ENCODE measurements at regions not wholly inside any gene's neighbourhood (a gene's known extent, or its start where the extent isn't known, plus 50 kb on each side); places are given as distances from the start of the nearest gene placed in this dataset.

DNA sequence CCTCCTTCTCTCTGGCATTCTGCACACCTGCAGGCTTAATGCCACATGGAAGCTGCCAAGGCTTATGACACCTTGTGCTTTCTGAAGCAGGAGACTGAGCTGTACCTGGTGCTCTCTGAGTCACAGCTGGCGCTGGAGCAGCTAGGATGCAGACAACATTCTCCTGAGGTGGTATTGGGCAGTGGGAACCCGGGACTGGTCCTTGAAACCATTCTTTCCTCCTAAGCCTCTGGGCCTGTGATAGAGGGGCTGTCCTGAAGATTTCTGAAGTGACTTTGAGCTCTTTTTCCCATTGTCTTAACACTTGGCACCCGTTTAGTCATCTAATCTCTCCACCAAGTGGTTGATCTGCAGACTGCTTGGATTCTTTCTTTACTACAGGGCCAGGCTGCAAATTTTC, 508.4 kb downstream of the TFEC start:
- TF ChIP-seq, protein P1, sequence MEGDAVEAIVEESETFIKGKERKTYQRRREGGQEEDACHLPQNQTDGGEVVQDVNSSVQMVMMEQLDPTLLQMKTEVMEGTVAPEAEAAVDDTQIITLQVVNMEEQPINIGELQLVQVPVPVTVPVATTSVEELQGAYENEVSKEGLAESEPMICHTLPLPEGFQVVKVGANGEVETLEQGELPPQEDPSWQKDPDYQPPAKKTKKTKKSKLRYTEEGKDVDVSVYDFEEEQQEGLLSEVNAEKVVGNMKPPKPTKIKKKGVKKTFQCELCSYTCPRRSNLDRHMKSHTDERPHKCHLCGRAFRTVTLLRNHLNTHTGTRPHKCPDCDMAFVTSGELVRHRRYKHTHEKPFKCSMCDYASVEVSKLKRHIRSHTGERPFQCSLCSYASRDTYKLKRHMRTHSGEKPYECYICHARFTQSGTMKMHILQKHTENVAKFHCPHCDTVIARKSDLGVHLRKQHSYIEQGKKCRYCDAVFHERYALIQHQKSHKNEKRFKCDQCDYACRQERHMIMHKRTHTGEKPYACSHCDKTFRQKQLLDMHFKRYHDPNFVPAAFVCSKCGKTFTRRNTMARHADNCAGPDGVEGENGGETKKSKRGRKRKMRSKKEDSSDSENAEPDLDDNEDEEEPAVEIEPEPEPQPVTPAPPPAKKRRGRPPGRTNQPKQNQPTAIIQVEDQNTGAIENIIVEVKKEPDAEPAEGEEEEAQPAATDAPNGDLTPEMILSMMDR (IDR thresholded peaks at IDR 0.05; ENCODE audit: insufficient read depth, low read length) = no peak
- TF ChIP-seq POLR2AphosphoS5 (IDR thresholded peaks at IDR 0.05; ENCODE audit: low read depth) (no peak), GABPA (IDR thresholded peaks at IDR 0.05; ENCODE audit: low read depth) (no peak)

All from HL-60 (cell line).